H9 (cell line): ENCODE measurements at regions not wholly inside any gene's neighbourhood (a gene's known extent, or its start where the extent isn't known, plus 50 kb on each side); places are given as distances from the start of the nearest gene placed in this dataset.

Source experiments
- DNase-seq: peaks from one replicate; pipeline ENCODE4 v3.0.0-alpha.2; 2017
- H2AFZ ChIP-seq: one replicate; pipeline ENCODE4 v1.6.1; 2013; ENCODE audit warnings: mild to moderate bottlenecking, low read length, control low read depth, moderate library complexity
- H2AK5ac ChIP-seq: 2 replicates; pipeline ENCODE4 v1.6.1; 2013; ENCODE audit warnings: low read length, control low read depth, mixed read lengths; ENCODE audit not compliant: insufficient read length
- H2BK120ac ChIP-seq: one replicate; pipeline ENCODE4 v1.6.1; 2013; ENCODE audit warnings: low read depth, mild to moderate bottlenecking, low read length, control low read depth, inconsistent platforms; ENCODE audit not compliant: poor library complexity, severe bottlenecking
- H2BK12ac ChIP-seq: 2 replicates; pipeline ENCODE4 v1.6.1; 2013; ENCODE audit warnings: low read length, control low read depth, mixed read lengths, low read depth; ENCODE audit not compliant: insufficient read length
- H2BK15ac ChIP-seq: 2 replicates; pipeline ENCODE4 v1.6.1; 2013; ENCODE audit warnings: low read depth, low read length, control low read depth
- H2BK20ac ChIP-seq: one replicate; pipeline ENCODE4 v1.6.1; 2013; ENCODE audit warnings: low read depth, mild to moderate bottlenecking, low read length, control low read depth, inconsistent platforms; ENCODE audit not compliant: poor library complexity, severe bottlenecking
- H2BK5ac ChIP-seq: 2 replicates; pipeline ENCODE4 v1.6.1; 2013; ENCODE audit warnings: low read length, control low read depth, mixed read lengths; ENCODE audit not compliant: insufficient read length
- H3K14ac ChIP-seq: 2 replicates; pipeline ENCODE4 v1.6.1; 2013; ENCODE audit warnings: low read length, control low read depth; ENCODE audit not compliant: insufficient read depth
- H3K18ac ChIP-seq: 2 replicates; pipeline ENCODE4 v1.6.1; 2013; ENCODE audit warnings: low read depth, mild to moderate bottlenecking, mixed read lengths, low read length, control low read depth; ENCODE audit not compliant: insufficient read length
- H3K23ac ChIP-seq: 2 replicates; pipeline ENCODE4 v1.6.1; 2013; ENCODE audit warnings: low read length, control low read depth, mixed read lengths, low read depth; ENCODE audit not compliant: insufficient read length
- H3K23me2 ChIP-seq: 2 replicates; pipeline ENCODE4 v1.6.1; 2013; ENCODE audit warnings: low read depth, mild to moderate bottlenecking, mixed read lengths, low read length, control low read depth; ENCODE audit not compliant: insufficient read length, poor library complexity, severe bottlenecking
- H3K27ac ChIP-seq: 2 replicates; pipeline ENCODE4 v1.5.1; 2013; ENCODE audit warnings: low read length, control low read depth, mixed read lengths, low read depth; ENCODE audit not compliant: insufficient read length
- H3K27me3 ChIP-seq: 2 replicates; pipeline ENCODE4 v1.6.1; 2013; ENCODE audit warnings: low read length, control low read depth, inconsistent platforms; ENCODE audit not compliant: insufficient read depth
- H3K4ac ChIP-seq: 2 replicates; pipeline ENCODE4 v1.6.1; 2013; ENCODE audit warnings: low read depth, mild to moderate bottlenecking, control low read depth, inconsistent platforms, low read length, moderate library complexity
- H3K4me1 ChIP-seq: 2 replicates; pipeline ENCODE4 v1.6.1; 2013; ENCODE audit warnings: low read length, control low read depth, inconsistent platforms; ENCODE audit not compliant: insufficient read depth
- H3K4me2 ChIP-seq: 2 replicates; pipeline ENCODE4 v1.6.1; 2013; ENCODE audit warnings: low read length, control low read depth, mixed read lengths; ENCODE audit not compliant: insufficient read length, insufficient read depth
- H3K56ac ChIP-seq: 2 replicates; pipeline ENCODE4 v1.6.1; 2013; ENCODE audit warnings: low read depth, mild to moderate bottlenecking, mixed read lengths, low read length, control low read depth; ENCODE audit not compliant: insufficient read length
- H3K79me1 ChIP-seq: 2 replicates; pipeline ENCODE4 v1.6.1; 2013; ENCODE audit warnings: low read depth, mild to moderate bottlenecking, moderate library complexity, low read length, control low read depth, inconsistent platforms; ENCODE audit not compliant: insufficient read depth, poor library complexity, severe bottlenecking
- H3K79me2 ChIP-seq: 2 replicates; pipeline ENCODE4 v1.6.1; 2013; ENCODE audit warnings: low read length, control low read depth, inconsistent platforms; ENCODE audit not compliant: insufficient read depth
- H3K9ac ChIP-seq: 2 replicates; pipeline ENCODE4 v1.6.1; 2013; ENCODE audit warnings: low read length, control low read depth, mixed read lengths; ENCODE audit not compliant: insufficient read length; ENCODE audit errors: extremely low read depth
- H3K9me3 ChIP-seq: one replicate; pipeline ENCODE4 v1.6.1; 2013; ENCODE audit warnings: low read depth, low read length, inconsistent platforms; ENCODE audit not compliant: control insufficient read depth
- H3T11ph ChIP-seq: one replicate; pipeline ENCODE4 v1.6.1; 2013; ENCODE audit warnings: mild to moderate bottlenecking, low read length, control low read depth, inconsistent platforms
- H4K20me1 ChIP-seq: one replicate; pipeline ENCODE4 v1.6.1; 2013; ENCODE audit not compliant: control insufficient read depth, insufficient read length, insufficient read depth
- H4K5ac ChIP-seq: 2 replicates; pipeline ENCODE4 v1.6.1; 2013; ENCODE audit warnings: low read depth, mild to moderate bottlenecking, mixed read lengths, low read length, control low read depth; ENCODE audit not compliant: insufficient read length
- H4K8ac ChIP-seq: replicated peaks from 2 replicates; pipeline ENCODE4 v1.6.1; 2013; ENCODE audit warnings: low read length, control low read depth, mixed read lengths, low read depth; ENCODE audit not compliant: insufficient read length
- H4K91ac ChIP-seq: 2 replicates; pipeline ENCODE4 v1.6.1; 2013; ENCODE audit warnings: low read depth, mild to moderate bottlenecking, moderate library complexity, mixed read lengths, low read length, control low read depth; ENCODE audit not compliant: insufficient read length
- H3K27ac Mint-ChIP-seq, 3 experiments: 2 replicates in 2 of 3; 3 replicates in 1 of 3; pipeline ENCODE4 v1.8.0; 2020 to 2021; ENCODE audit warnings: mixed read lengths in 3 of 3, mild to moderate bottlenecking in 1 of 3, moderate library complexity in 1 of 3
- H3K27me3 Mint-ChIP-seq: 2 replicates; pipeline ENCODE4 v1.8.0; 2021; ENCODE audit warnings: low read depth, mild to moderate bottlenecking, moderate library complexity, mixed read lengths
- H3K36me3 Mint-ChIP-seq, 3 experiments: 2 replicates in 2 of 3; 3 replicates in 1 of 3; pipeline ENCODE4 v1.8.0; 2020 to 2021; ENCODE audit warnings: low read depth in 3 of 3, mixed read lengths in 3 of 3; ENCODE audit not compliant: insufficient read depth in 1 of 3
- H3K4me1 Mint-ChIP-seq, 2 experiments: 2 replicates each; pipeline ENCODE4 v1.8.0; 2020; ENCODE audit warnings: mixed read lengths in 2 of 2
- H3K4me3 Mint-ChIP-seq, 2 experiments: 2 replicates in 1 of 2; 3 replicates in 1 of 2; pipeline ENCODE4 v1.8.0; 2020 to 2021; ENCODE audit warnings: mild to moderate bottlenecking in 2 of 2, mixed read lengths in 2 of 2, moderate library complexity in 1 of 2
- H3K9me3 Mint-ChIP-seq, 2 experiments: 2 replicates in 1 of 2; 3 replicates in 1 of 2; pipeline ENCODE4 v1.8.0; 2020; ENCODE audit warnings: mild to moderate bottlenecking in 2 of 2, mixed read lengths in 2 of 2, moderate library complexity in 1 of 2
- CTCF ChIP-seq: fragments of 200-600 bp; sonication (generic); conservative IDR thresholded peaks from 3 replicates; pipeline ENCODE4 v1.8.0; 2021; ENCODE audit warnings: antibody characterized with exemption, mild to moderate bottlenecking

- no peak overlapping the region for H4K91ac ChIP-seq
- no peaks in the 10 kb centered on the region for H3K79me1 ChIP-seq
- H3K9me3 Mint-ChIP-seq = peaks cover 2 to 4% of the 10 kb centered on the region in 2 experiments; a peak in 2 of 5 replicates
- H2BK5ac ChIP-seq = no peak overlapping the region
- no peak overlapping the region for H4K5ac ChIP-seq
- DNase-seq = no peak
- no peak overlapping the region for H3T11ph ChIP-seq
- H3K4me1 Mint-ChIP-seq = peaks cover 9 to 13% of the 10 kb centered on the region in 2 experiments
- no peak overlapping the region for H3K9ac ChIP-seq
- no peak overlapping the region for H3K4ac ChIP-seq
- H3K27ac ChIP-seq = no peak overlapping the region
- no peaks in the 10 kb centered on the region for H4K20me1 ChIP-seq
- peaks cover 0 to 2% (median 0%) of the 10 kb centered on the region in 3 experiments; a peak in 3 of 7 replicates for H3K36me3 Mint-ChIP-seq
- no peak overlapping the region for H2BK15ac ChIP-seq
- H3K79me2 ChIP-seq = no peaks in the 10 kb centered on the region
- no peak overlapping the region for H2BK12ac ChIP-seq
- no peak overlapping the region for H3K56ac ChIP-seq
- no peak overlapping the region for H4K8ac ChIP-seq
- H3K4me3 Mint-ChIP-seq = no peak overlapping the region
- no peaks in the 10 kb centered on the region for H3K27me3 ChIP-seq
- H2BK120ac ChIP-seq = no peak overlapping the region
- H3K23me2 ChIP-seq = no peaks in the 10 kb centered on the region
- H2BK20ac ChIP-seq = no peak overlapping the region
- no peaks in the 10 kb centered on the region; the same call in 1 of the 2 replicates for H3K4me1 ChIP-seq
- H2AFZ ChIP-seq = no peak overlapping the region
- no peak overlapping the region for H3K14ac ChIP-seq
- H3K23ac ChIP-seq = no peak overlapping the region
- H3K27ac Mint-ChIP-seq = no peak overlapping the region
- TF ChIP-seq CTCF = no peak
- no peak overlapping the region for H2AK5ac ChIP-seq
- H3K27me3 Mint-ChIP-seq = no peaks in the 10 kb centered on the region
- H3K4me2 ChIP-seq = no peak overlapping the region
- H3K18ac ChIP-seq = no peak overlapping the region
- no peaks in the 10 kb centered on the region for H3K9me3 ChIP-seq
These were observed 814.9 kb upstream of the NRXN1 start for GRCh38 chr2:51846796-51847195.
